Liver (tissue), 8 donors: ENCODE measurements at regions not wholly inside any gene's neighbourhood (a gene's known extent, or its start where the extent isn't known, plus 50 kb on each side); places are given as distances from the start of the nearest gene placed in this dataset.

Experiments used
- DNase-seq: peaks from one replicate; pipeline ENCODE4 v3.0.0-alpha.2; 2017; ENCODE audit warnings: low spot score
- H3K27ac ChIP-seq, 2 donors: one replicate each; pipeline ENCODE4 v1.7.0; 2013; ENCODE audit warnings: inconsistent platforms in 2 of 2, low read length in 2 of 2, control low read depth in 1 of 2, low read depth in 1 of 2, mild to moderate bottlenecking in 1 of 2
- H3K27me3 ChIP-seq, 4 donors: one replicate each; pipeline versions ENCODE4 v1.6.1 to v1.7.0; 2013; ENCODE audit warnings: low read length in 3 of 4, inconsistent platforms in 1 of 4, mild to moderate bottlenecking in 1 of 4, moderate library complexity in 1 of 4; ENCODE audit not compliant: control insufficient read depth in 4 of 4, insufficient read depth in 4 of 4
- H3K36me3 ChIP-seq, 4 donors: one replicate each; pipeline versions ENCODE4 v1.6.1 to v1.7.0; 2013; ENCODE audit warnings: low read length in 3 of 4, mild to moderate bottlenecking in 3 of 4, low read depth in 1 of 4, moderate library complexity in 1 of 4; ENCODE audit not compliant: control insufficient read depth in 4 of 4, insufficient read depth in 3 of 4
- H3K4me1 ChIP-seq, 4 donors: one replicate each; pipeline versions ENCODE4 v1.6.1 to v1.7.0; 2013; ENCODE audit warnings: low read length in 3 of 4, mild to moderate bottlenecking in 3 of 4, moderate library complexity in 1 of 4; ENCODE audit not compliant: control insufficient read depth in 4 of 4, insufficient read depth in 4 of 4
- H3K4me3 ChIP-seq, 3 donors: one replicate each; pipeline versions ENCODE4 v1.6.1 to v1.7.0; 2013; ENCODE audit warnings: low read length in 3 of 3, control low read depth in 1 of 3, low read depth in 1 of 3, mild to moderate bottlenecking in 1 of 3
- H3K9ac ChIP-seq, 2 donors: one replicate each; pipeline ENCODE4 v1.7.0; 2013; ENCODE audit warnings: low read length in 2 of 2, mild to moderate bottlenecking in 2 of 2, moderate library complexity in 2 of 2, control low read depth in 1 of 2, low read depth in 1 of 2
- H3K9me3 ChIP-seq, 4 donors: one replicate each; pipeline versions ENCODE4 v1.6.1 to v1.7.0; 2013; ENCODE audit warnings: low read length in 3 of 4; ENCODE audit not compliant: control insufficient read depth in 4 of 4
- EGR1 ChIP-seq, 2 donors: IDR thresholded peaks; 2 replicates each; pipeline ENCODE4 v1.6.1; 2016 to 2018; ENCODE audit warnings: antibody characterized with exemption in 2 of 2, low read depth in 2 of 2
- FOXA1 ChIP-seq: IDR thresholded peaks from 2 replicates; pipeline ENCODE4 v1.6.1; 2016; ENCODE audit warnings: antibody characterized with exemption
- FOXA2 ChIP-seq: IDR thresholded peaks from 2 replicates; pipeline ENCODE4 v1.6.1; 2016; ENCODE audit warnings: antibody characterized with exemption
- GABPA ChIP-seq, 2 donors: IDR thresholded peaks in 1 of 2; conservative IDR thresholded peaks in 1 of 2; 2 replicates each; pipeline ENCODE4 v1.6.1; 2016; ENCODE audit warnings: antibody characterized with exemption in 2 of 2, mild to moderate bottlenecking in 1 of 2, moderate library complexity in 1 of 2
- HNF4G ChIP-seq: IDR thresholded peaks from 2 replicates; pipeline ENCODE4 v1.6.1; 2016; ENCODE audit warnings: antibody characterized with exemption
- JUND ChIP-seq, 2 donors: IDR thresholded peaks; 2 replicates each; pipeline ENCODE4 v1.6.1; 2016; ENCODE audit warnings: antibody characterized with exemption in 2 of 2
- NR2F2 ChIP-seq: IDR thresholded peaks from 2 replicates; pipeline ENCODE4 v1.6.1; 2016; ENCODE audit warnings: antibody characterized with exemption
- RAD21 ChIP-seq, 2 donors: IDR thresholded peaks; 2 replicates each; pipeline ENCODE4 v1.6.1; 2016; ENCODE audit warnings: antibody characterized with exemption in 2 of 2, mild to moderate bottlenecking in 2 of 2
- SP1 ChIP-seq: IDR thresholded peaks from 2 replicates; pipeline ENCODE4 v1.6.1; 2018; ENCODE audit warnings: antibody characterized with exemption, mild to moderate bottlenecking
- TAF1 ChIP-seq: conservative IDR thresholded peaks from 2 replicates; pipeline ENCODE4 v1.6.1; 2016; ENCODE audit warnings: antibody characterized with exemption, mild to moderate bottlenecking
- YY1 ChIP-seq: IDR thresholded peaks from 2 replicates; pipeline ENCODE4 v1.6.1; 2016; ENCODE audit warnings: antibody characterized with exemption, mild to moderate bottlenecking
- WGBS: extraction: QIAGEN DNeasy Blood & Tissue Kit; methylation state at CpG from one replicate; pipeline ENCODE4 v1.1.7; 2013; 5-methylcytosine and 5-hydroxymethylcytosine counted together
- TF ChIP-seq, protein P1 (sequence below): fragments of 150-350 bp; IDR thresholded peaks from 2 replicates; pipeline ENCODE4 v1.5.1; 2017; ENCODE audit warnings: improper control_type of control experiment, low read depth, low read length; ENCODE audit not compliant: missing input control
- TF ChIP-seq, protein P2 (sequence below): IDR thresholded peaks from 2 replicates; pipeline ENCODE4 v1.6.1; 2016; ENCODE audit warnings: antibody characterized with exemption, mild to moderate bottlenecking
- TF ChIP-seq, protein P3 (sequence below): IDR thresholded peaks from 2 replicates; pipeline ENCODE4 v1.6.1; 2016; ENCODE audit warnings: antibody characterized with exemption
- TF ChIP-seq, protein P4 (sequence below): IDR thresholded peaks from 2 replicates; pipeline ENCODE4 v1.6.1; 2016; ENCODE audit warnings: antibody characterized with exemption
- donor health status: healthy.
- donor health status: healthy.
- donor health status: healthy.
- donor health status: healthy.
- donor health status: healthy.

DNA sequence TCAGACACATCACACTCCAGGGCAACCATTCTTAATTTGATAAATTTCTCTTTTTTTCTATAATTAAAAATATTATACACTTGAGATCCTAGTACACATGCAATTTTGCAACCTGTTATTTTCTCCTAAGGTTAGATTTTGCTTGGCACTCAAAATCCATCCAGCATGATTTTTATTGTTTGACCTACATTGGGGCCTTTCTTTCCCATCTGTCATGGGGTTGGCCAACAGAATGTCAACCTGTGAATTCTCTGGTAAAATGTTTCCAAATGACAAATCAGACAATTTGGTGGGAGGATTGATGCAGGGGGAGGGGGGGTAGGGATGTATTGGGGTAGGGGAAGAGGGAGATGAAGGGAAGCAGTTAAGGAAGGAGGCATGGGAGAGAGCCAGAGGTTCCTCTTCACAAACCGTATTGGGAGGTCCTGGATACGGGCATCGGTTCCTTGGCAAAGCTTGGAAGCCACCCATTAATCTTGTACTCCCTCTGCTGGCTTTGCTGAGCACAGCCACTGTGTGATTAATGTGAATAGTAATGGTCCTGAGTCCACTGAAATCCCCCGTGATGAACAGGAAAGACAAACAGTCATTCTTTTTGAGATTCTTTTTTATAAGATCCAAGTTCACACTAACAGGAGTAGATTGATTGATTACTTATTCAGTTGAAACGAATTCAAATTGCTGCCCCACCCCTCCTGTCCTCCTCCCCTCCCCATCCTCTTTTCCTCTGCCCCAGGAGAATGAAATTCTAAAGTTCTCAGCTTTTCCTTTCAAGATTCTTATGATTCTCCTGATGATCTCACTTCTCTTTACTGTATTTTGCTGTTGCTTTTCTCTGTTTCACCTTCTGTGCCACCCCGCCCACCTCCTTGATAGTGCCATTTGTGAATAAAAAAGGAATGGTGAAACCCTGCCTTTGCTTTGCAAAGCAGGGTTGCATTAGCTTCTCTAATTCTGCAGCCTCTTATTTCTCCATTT lies 82.2 kb upstream of the SLC25A26 start:
- no peak overlapping the region for H3K4me3 ChIP-seq
- no peak overlapping the region for H3K9ac ChIP-seq
- H3K9me3 ChIP-seq, result no peaks in the 10 kb centered on the region
- 16% methylated on average over 6 of the region's 6 CpGs for WGBS
- TF ChIP-seq RAD21 (IDR thresholded peaks at IDR 0.05), result peak; percentile 94 to 97
- no peak for TF ChIP-seq FOXA1
- TF ChIP-seq, protein P1, sequence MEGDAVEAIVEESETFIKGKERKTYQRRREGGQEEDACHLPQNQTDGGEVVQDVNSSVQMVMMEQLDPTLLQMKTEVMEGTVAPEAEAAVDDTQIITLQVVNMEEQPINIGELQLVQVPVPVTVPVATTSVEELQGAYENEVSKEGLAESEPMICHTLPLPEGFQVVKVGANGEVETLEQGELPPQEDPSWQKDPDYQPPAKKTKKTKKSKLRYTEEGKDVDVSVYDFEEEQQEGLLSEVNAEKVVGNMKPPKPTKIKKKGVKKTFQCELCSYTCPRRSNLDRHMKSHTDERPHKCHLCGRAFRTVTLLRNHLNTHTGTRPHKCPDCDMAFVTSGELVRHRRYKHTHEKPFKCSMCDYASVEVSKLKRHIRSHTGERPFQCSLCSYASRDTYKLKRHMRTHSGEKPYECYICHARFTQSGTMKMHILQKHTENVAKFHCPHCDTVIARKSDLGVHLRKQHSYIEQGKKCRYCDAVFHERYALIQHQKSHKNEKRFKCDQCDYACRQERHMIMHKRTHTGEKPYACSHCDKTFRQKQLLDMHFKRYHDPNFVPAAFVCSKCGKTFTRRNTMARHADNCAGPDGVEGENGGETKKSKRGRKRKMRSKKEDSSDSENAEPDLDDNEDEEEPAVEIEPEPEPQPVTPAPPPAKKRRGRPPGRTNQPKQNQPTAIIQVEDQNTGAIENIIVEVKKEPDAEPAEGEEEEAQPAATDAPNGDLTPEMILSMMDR, result peak; percentile 89
- no peaks in the 10 kb centered on the region for H3K27me3 ChIP-seq
- peak; percentile 43 for DNase-seq
- no peak overlapping the region for H3K27ac ChIP-seq
- H3K4me1 ChIP-seq, result no peaks in the 10 kb centered on the region
- H3K36me3 ChIP-seq, result no peaks in the 10 kb centered on the region

DNA sequence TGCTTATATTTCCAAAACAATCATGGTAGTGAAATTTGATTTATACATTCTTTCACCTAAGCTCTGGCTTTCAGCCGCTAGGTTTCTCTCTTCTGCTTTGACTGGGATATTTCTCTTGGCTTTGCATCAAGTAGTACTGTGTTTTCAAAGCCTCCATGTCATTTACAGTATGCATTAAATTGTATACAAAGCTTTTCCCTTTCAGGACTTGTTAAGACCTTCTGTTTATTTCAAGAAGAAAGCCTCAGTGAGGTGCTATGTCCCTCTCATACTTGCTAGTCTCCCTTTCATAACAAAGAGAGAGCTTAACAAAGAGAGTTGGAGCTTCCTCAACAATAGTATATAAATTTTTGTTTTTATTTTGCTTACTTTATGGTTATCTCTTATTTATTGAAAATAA lies 84.2 kb upstream of the SLC25A26 start:
- Histone ChIP-seq H3K9ac (no peak overlapping the region), H3K27me3 (no peaks in the 10 kb centered on the region), H3K9me3 (no peaks in the 10 kb centered on the region), H3K4me1 (no peaks in the 10 kb centered on the region), H3K4me3 (no peak overlapping the region), H3K27ac (no peak overlapping the region), H3K36me3 (no peaks in the 10 kb centered on the region)
- no peak for DNase-seq
- TF ChIP-seq JUND (IDR thresholded peaks at IDR 0.05), result no peak
- TF ChIP-seq, protein P2, sequence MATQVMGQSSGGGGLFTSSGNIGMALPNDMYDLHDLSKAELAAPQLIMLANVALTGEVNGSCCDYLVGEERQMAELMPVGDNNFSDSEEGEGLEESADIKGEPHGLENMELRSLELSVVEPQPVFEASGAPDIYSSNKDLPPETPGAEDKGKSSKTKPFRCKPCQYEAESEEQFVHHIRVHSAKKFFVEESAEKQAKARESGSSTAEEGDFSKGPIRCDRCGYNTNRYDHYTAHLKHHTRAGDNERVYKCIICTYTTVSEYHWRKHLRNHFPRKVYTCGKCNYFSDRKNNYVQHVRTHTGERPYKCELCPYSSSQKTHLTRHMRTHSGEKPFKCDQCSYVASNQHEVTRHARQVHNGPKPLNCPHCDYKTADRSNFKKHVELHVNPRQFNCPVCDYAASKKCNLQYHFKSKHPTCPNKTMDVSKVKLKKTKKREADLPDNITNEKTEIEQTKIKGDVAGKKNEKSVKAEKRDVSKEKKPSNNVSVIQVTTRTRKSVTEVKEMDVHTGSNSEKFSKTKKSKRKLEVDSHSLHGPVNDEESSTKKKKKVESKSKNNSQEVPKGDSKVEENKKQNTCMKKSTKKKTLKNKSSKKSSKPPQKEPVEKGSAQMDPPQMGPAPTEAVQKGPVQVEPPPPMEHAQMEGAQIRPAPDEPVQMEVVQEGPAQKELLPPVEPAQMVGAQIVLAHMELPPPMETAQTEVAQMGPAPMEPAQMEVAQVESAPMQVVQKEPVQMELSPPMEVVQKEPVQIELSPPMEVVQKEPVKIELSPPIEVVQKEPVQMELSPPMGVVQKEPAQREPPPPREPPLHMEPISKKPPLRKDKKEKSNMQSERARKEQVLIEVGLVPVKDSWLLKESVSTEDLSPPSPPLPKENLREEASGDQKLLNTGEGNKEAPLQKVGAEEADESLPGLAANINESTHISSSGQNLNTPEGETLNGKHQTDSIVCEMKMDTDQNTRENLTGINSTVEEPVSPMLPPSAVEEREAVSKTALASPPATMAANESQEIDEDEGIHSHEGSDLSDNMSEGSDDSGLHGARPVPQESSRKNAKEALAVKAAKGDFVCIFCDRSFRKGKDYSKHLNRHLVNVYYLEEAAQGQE, result no peak
- no peak for TF ChIP-seq SP1
- TF ChIP-seq, protein P3, sequence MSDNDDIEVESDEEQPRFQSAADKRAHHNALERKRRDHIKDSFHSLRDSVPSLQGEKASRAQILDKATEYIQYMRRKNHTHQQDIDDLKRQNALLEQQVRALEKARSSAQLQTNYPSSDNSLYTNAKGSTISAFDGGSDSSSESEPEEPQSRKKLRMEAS, result no peak
- no peak for TF ChIP-seq NR2F2
- TF ChIP-seq EGR1 (IDR thresholded peaks at IDR 0.05; ENCODE audit: low read depth in 2 of 2), result no peak
- no peak for TF ChIP-seq YY1
- TF ChIP-seq TAF1, result no peak
- TF ChIP-seq RAD21 (IDR thresholded peaks at IDR 0.05), result no peak
- TF ChIP-seq FOXA1, result no peak
- TF ChIP-seq, protein P4, sequence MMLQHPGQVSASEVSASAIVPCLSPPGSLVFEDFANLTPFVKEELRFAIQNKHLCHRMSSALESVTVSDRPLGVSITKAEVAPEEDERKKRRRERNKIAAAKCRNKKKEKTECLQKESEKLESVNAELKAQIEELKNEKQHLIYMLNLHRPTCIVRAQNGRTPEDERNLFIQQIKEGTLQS, result no peak
- TF ChIP-seq HNF4G, result no peak
- no peak for TF ChIP-seq FOXA2
- TF ChIP-seq, protein P1, result no peak
- no peak for TF ChIP-seq GABPA (IDR thresholded peaks at IDR 0.05 in 1 of 2, conservative IDR thresholded peaks at IDR 0.05 in 1 of 2)
- WGBS, result 98% methylated on average over 1 of the region's 1 CpG
